GM18499 (cell line): ENCODE measurements at regions not wholly inside any gene's neighbourhood (a gene's known extent, or its start where the extent isn't known, plus 50 kb on each side); places are given as distances from the start of the nearest gene placed in this dataset.
"Not testable (repeated sequence)": the region's sequence is repeated elsewhere in the genome, so short reads cannot be mapped to it uniquely, and the experiment has no call there.

Experiments
- ATAC-seq: cut with Tn5 transposase; IDR thresholded peaks from one replicate; pipeline ENCODE4 v1.9.1; 2021; ENCODE audit warnings: moderate number of reproducible peaks; ENCODE audit not compliant: insufficient read depth, unreplicated experiment

- ATAC-seq, result no peak
These were observed 325.9 kb upstream of the EPHA7 start for GRCh38 chr6:93745306-93745705.

- no peak for ATAC-seq
These were observed 315.7 kb upstream of the EPHA7 start for GRCh38 chr6:93735099-93735498.

- no peak for ATAC-seq
These were observed 311.9 kb upstream of the EPHA7 start for GRCh38 chr6:93731306-93731705.

- ATAC-seq, result no peak
These were observed 308.8 kb upstream of the EPHA7 start for GRCh38 chr6:93728150-93728549.

- ATAC-seq, result no peak
These were observed 308.1 kb upstream of the EPHA7 start for GRCh38 chr6:93727447-93727846.

- no peak for ATAC-seq
These were observed 302.2 kb upstream of the EPHA7 start for GRCh38 chr6:93721386-93722048.

- ATAC-seq, result no peak
These were observed 294.6 kb upstream of the EPHA7 start for GRCh38 chr6:93713974-93714373.

GRCh38 chr6:93703431-93703830 is 284.1 kb upstream of the EPHA7 start:
- ATAC-seq, result no peak

GRCh38 chr6:93701526-93701925 is 282.2 kb upstream of the EPHA7 start:
- ATAC-seq, result no peak

- no peak for ATAC-seq
These were observed 266.1 kb upstream of the EPHA7 start for GRCh38 chr6:93685494-93685893.

GRCh38 chr6:93684339-93684738 is 265.0 kb upstream of the EPHA7 start:
- ATAC-seq, result no peak

GRCh38 chr6:93679836-93680235 is 260.5 kb upstream of the EPHA7 start:
- ATAC-seq, result no peak

- ATAC-seq, result no peak
These were observed 259.6 kb upstream of the EPHA7 start for GRCh38 chr6:93678841-93679454.

- no peak for ATAC-seq
These were observed 258.1 kb upstream of the EPHA7 start for GRCh38 chr6:93677264-93677965.

- no peak for ATAC-seq
These were observed 257.2 kb upstream of the EPHA7 start for GRCh38 chr6:93676581-93676980.

GRCh38 chr6:93675856-93676417 is 256.6 kb upstream of the EPHA7 start:
- ATAC-seq, result no peak

- no peak for ATAC-seq
These were observed 243.8 kb upstream of the EPHA7 start for GRCh38 chr6:93663111-93663510.

- no peak for ATAC-seq
These were observed 235.2 kb upstream of the EPHA7 start for GRCh38 chr6:93654548-93654947.

GRCh38 chr6:93644611-93645010 is 225.3 kb upstream of the EPHA7 start:
- no peak for ATAC-seq

GRCh38 chr6:93639126-93639525 is 219.8 kb upstream of the EPHA7 start:
- no peak for ATAC-seq

- not testable (repeated sequence) for ATAC-seq
These were observed 217.8 kb upstream of the EPHA7 start for GRCh38 chr6:93636987-93637664.
